ENCODE measurements at regions not wholly inside any gene's neighbourhood (a gene's known extent, or its start where the extent isn't known, plus 50 kb on each side); places are given as distances from the start of the nearest gene placed in this dataset.

- H3K9ac ChIP-seq (ENCODE audit: insufficient read depth, low read length, poor library complexity, severe bottlenecking): no peak overlapping the region
- WGBS (ENCODE audit: insufficient coverage): 100% methylated on average over 10 of the region's 13 CpGs
- no peak overlapping the region for H3K4me3 Mint-ChIP-seq
Measured at GRCh38 chr2:106978647-106979046, 92.7 kb upstream of the ST6GAL2 start.

GRCh38 chr2:106981491-106981890, 95.5 kb upstream of the ST6GAL2 start:
- Histone ChIP-seq H4K20me1 (ENCODE audit: insufficient read depth, low read length) (no peaks in the 10 kb centered on the region), H2AFZ (ENCODE audit: insufficient read depth, low read depth, low read length, poor library complexity, severe bottlenecking) (no peak overlapping the region), H3K36me3 (replicated peaks in 1 of 2; ENCODE audit: control insufficient read depth in 1 of 2, insufficient read depth in 2 of 2, low read length in 2 of 2) (no peaks in the 10 kb centered on the region), H3K27me3 (ENCODE audit: control insufficient read depth in 2 of 2, insufficient read depth in 2 of 2, low read length in 2 of 2) (no peaks in the 10 kb centered on the region), H3K4me2 (replicated peaks; ENCODE audit: extremely low read depth, low read length, poor library complexity, severe bottlenecking) (no peak overlapping the region), H3K4me3 (replicated peaks in 1 of 3; ENCODE audit: low read depth in 2 of 3, low read length in 3 of 3) (no peak overlapping the region), H3K9ac (ENCODE audit: insufficient read depth, low read length, poor library complexity, severe bottlenecking) (no peak overlapping the region), H3K4me1 (ENCODE audit: control insufficient read depth in 1 of 2, insufficient read depth in 2 of 2, low read length in 2 of 2) (no peaks in the 10 kb centered on the region), H3K79me2 (ENCODE audit: insufficient read depth, low read length) (no peaks in the 10 kb centered on the region), H3K9me3 (replicated peaks in 1 of 2; ENCODE audit: control insufficient read depth in 1 of 2, insufficient read depth in 1 of 2, low read length in 2 of 2) (peaks cover 3 to 6% of the 10 kb centered on the region in 2 donors), H3K27ac (ENCODE audit: low read depth in 1 of 2, low read length in 2 of 2) (no peak overlapping the region)
- H3K27me3 Mint-ChIP-seq (ENCODE audit: low read depth in 3 of 3): no peaks in the 10 kb centered on the region
- no peaks in the 10 kb centered on the region for H3K4me1 Mint-ChIP-seq
- no peak overlapping the region for H3K27ac Mint-ChIP-seq
- H3K4me3 Mint-ChIP-seq: no peak overlapping the region
- intact Hi-C loops (cut with micrococcal nuclease): no loop called here
- no peaks in the 10 kb centered on the region for H3K36me3 Mint-ChIP-seq
- peaks cover 0 to 13% (median 10%) of the 10 kb centered on the region in 7 donors for H3K9me3 Mint-ChIP-seq
- DNase-seq: no peak
- no peak for TF ChIP-seq CTCF (IDR thresholded peaks at IDR 0.05)
- no CpG with 5 or more reads among the region's 1 CpG for WGBS (ENCODE audit: insufficient coverage)

More at GRCh38 chr2:106978647-106979046, 92.7 kb upstream of the ST6GAL2 start:
- no peaks in the 10 kb centered on the region for H4K20me1 ChIP-seq (ENCODE audit: insufficient read depth, low read length)
- no peaks in the 10 kb centered on the region for H3K36me3 Mint-ChIP-seq
- H3K9me3 Mint-ChIP-seq: peaks cover 0 to 11% (median 8%) of the 10 kb centered on the region in 7 donors
- no peak overlapping the region for H3K27ac Mint-ChIP-seq
- H3K79me2 ChIP-seq (ENCODE audit: insufficient read depth, low read length): no peaks in the 10 kb centered on the region
- TF ChIP-seq CTCF (IDR thresholded peaks at IDR 0.05): no peak
- H3K36me3 ChIP-seq (replicated peaks in 1 of 2; ENCODE audit: control insufficient read depth in 1 of 2, insufficient read depth in 2 of 2, low read length in 2 of 2): no peaks in the 10 kb centered on the region
- no peak overlapping the region for H2AFZ ChIP-seq (ENCODE audit: insufficient read depth, low read depth, low read length, poor library complexity, severe bottlenecking)
- no peak for DNase-seq
- no peak overlapping the region for H3K4me2 ChIP-seq (replicated peaks; ENCODE audit: extremely low read depth, low read length, poor library complexity, severe bottlenecking)
- intact Hi-C loops (cut with micrococcal nuclease): no loop called here
- no peaks in the 10 kb centered on the region for H3K4me1 Mint-ChIP-seq
- no peak overlapping the region for H3K4me3 ChIP-seq (replicated peaks in 1 of 3; ENCODE audit: low read depth in 2 of 3, low read length in 3 of 3)
- H3K4me1 ChIP-seq (ENCODE audit: control insufficient read depth in 1 of 2, insufficient read depth in 2 of 2, low read length in 2 of 2): no peaks in the 10 kb centered on the region
- H3K9me3 ChIP-seq (replicated peaks in 1 of 2; ENCODE audit: control insufficient read depth in 1 of 2, insufficient read depth in 1 of 2, low read length in 2 of 2): peaks cover 0 to 9% of the 10 kb centered on the region in 2 donors
- H3K27me3 Mint-ChIP-seq (ENCODE audit: low read depth in 3 of 3): peaks cover 0 to 2% (median 0%) of the 10 kb centered on the region in 3 donors
- no peak overlapping the region for H3K27ac ChIP-seq (ENCODE audit: low read depth in 1 of 2, low read length in 2 of 2)
- no peaks in the 10 kb centered on the region for H3K27me3 ChIP-seq (ENCODE audit: control insufficient read depth in 2 of 2, insufficient read depth in 2 of 2, low read length in 2 of 2)

All from CD14-positive monocyte (primary cell).